GM04503 (cell line): ENCODE measurements at regions not wholly inside any gene's neighbourhood (a gene's known extent, or its start where the extent isn't known, plus 50 kb on each side); places are given as distances from the start of the nearest gene placed in this dataset.

Source experiments
- DNase-seq: peaks from one replicate; pipeline ENCODE4 v3.0.0-alpha.2; 2012; ENCODE audit warnings: low read depth

DNA sequence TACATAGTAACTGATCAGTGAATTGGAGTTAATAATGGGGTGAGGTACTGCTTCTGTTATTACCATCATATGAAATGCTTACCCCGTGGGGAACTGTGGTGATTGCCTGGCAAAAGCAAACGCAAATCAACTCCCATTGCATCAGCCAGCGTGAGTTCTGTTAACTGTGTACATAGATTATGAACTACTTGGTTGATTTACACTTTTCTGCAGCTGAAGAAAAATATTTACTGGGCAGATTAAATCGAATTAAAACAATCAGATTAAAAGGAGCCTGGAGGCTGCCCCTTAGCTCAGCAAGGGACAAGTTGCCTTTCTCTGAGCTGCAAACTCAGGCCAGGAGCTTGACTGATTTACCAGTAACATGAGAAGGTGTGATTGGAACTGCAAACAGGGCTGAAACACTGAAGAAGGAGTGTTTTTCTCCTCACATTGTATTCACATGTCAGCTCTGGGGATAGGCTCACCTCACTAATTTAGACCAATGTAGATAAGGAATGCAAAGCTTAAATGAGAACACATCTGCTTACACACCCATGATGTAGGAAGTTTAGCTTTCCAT is 220.1 kb downstream of the OSR1 start:
- no peak for DNase-seq

DNA sequence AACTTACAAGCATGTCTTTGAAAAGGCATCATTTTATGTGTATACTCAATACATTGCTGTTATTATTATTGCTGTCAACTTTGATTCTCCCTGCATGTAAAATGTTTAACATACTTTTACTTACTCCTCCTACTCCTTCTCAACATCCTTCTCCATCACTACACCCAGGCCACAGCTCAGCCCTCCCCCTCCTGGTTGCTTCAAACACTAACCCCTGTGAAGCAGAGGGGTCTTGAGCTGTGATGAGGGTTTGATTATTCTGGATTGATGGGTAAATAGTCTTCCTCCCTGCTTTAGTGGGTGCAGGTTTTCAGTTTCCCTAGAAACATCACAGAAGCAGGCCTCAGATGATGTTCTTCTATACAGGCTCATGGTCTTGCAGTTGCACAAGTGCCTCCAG is 221.0 kb downstream of the OSR1 start:
- DNase-seq = no peak

DNA sequence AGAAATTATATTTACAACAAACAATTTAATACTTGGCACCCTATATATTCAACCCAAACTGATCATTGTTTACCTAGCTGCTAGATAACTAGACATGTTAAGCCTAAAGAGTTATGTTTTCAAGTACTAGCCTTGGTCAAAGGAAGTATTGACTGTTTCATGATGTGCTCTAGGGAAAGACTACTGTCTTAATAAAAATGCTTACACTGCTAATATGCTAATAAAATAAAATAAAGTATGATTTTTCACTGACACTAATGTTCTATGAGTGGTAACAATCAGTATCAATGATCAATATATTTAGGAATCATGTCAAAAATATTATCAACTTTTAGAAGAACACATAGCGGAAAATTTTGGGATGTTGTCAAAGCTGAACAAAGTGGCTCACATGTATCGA is 225.5 kb downstream of the OSR1 start:
- DNase-seq = no peak

DNA sequence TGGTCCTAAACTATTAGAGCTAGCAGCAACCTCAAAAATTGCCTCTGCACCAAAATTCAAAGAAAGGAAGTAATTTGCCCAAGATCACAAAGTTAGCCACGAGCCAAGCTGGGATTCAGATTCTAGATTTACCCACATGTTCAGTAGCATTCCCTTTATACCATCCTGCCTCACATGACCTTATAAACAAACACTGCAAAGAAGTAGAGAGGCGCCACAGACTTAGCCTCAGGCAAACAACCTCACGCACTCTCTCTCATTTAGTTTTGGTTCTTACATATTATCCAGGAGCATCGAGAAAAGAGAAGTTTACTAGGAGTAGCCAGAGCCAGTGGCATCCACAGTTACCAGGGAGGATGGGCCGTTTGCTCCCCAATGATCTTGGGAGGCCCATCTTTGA is 226.6 kb downstream of the OSR1 start:
- no peak for DNase-seq

DNA sequence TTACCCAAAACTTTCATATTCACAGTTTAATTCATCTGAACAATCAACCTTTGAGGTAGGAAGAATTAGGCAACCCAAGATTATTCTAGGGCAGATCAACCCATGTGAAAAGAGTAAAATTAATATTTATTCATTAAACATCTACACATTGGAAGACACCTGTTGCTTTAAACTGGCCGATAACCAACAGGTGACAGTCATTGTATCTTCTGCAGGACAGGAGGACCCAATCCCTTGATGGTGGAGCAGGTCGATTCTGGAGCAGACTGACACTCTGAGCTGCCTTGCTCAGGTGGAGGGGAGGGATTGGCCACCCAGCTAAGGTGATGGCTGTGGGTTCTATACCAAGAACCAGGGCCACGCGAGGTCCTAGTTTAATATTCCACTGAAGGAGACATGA is 230.3 kb downstream of the OSR1 start:
- no peak for DNase-seq

DNA sequence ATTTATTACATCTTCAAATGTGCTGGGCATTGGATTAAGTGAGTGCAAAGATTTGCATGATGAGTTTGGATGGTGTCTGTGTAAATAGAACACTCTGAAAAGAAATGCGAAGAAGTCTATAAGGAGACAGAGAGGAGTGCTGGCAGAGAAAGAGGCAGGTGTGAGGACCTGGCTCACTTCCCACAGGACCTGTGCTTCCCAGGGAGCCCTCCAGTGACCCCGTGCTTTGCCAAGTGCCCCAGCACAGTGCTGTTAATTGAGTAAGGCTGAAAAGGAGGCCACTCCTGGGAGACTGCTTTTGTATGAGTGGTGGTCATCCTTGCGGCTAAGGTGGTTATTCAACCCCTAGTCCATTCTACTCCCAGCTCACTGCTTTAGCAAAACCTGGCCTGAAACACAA is 230.8 kb downstream of the OSR1 start:
- DNase-seq = no peak

DNA sequence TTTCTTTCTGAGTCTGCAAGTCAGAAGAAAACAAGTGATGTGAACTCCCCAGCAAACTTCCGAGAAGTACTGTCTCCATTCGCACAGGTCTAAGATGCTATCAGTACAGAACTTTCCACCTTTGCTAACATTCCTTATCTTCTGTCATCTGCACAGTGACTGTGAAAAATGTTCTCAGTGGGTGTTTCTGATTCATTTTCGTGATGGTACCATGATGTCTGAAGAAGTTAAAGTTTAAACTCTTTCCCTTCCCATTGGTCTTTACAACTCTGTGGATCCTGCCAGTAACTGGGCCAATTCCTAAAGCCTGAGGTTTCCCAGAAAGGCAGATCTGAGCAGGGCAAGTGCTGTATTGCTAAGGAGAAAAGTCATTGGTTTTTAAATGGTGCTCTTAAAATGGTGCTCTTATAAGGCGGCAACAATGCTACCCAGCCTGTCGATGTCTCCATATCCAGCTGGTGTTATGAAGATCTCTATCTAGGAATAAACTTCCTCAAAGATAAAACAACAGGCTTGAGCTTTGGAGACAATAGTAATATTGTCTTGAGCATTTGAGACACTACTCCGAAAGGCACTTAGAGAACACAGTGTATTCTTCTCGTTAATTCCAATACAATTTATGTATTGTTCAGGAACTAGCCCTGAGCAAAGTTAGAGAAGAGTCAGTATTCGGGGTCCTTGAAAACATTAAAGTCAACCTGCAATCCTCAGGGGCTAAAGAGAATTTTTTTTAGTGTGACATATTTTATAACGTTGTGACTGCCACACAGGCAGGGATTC is 232.3 kb downstream of the OSR1 start:
- no peak for DNase-seq

DNA sequence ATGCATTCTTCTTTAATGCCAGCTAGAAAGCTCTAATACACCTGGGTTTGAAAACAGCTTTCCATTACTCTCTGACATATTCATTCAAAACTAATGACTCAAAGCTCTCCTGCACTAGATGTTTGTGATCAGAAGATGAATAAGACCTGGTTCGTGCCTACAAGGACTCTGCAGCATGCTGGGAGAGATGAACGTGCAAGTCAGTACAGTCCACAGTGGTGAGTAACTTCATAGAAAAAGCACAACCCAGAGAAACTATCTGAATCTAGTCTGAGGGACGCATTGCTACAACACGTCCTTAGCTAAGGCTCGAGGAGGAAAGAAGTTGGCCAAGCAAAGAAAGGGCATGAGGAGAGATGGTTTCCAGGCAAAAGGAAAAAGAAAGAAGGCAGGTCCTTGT is 234.3 kb downstream of the OSR1 start:
- peak; percentile 81 for DNase-seq

DNA sequence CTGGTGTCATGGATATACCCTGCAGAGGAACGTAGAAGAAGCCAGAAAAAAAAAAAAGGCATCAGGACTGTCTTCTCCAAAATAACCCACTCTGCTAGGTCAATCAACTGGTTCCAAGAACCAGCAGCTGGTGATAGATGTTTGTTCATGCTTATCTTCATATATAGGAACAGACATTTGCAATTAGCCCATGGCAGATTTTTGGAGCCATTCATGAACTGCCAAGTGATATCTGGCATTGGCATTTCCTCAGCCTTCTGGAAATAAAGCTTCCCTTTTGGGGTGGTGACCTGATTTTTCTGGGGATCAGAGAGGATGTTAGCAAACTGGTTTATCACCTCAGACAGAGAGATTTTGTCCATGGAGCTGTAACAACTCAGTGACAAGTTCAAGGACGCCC is 234.9 kb downstream of the OSR1 start:
- DNase-seq = no peak

DNA sequence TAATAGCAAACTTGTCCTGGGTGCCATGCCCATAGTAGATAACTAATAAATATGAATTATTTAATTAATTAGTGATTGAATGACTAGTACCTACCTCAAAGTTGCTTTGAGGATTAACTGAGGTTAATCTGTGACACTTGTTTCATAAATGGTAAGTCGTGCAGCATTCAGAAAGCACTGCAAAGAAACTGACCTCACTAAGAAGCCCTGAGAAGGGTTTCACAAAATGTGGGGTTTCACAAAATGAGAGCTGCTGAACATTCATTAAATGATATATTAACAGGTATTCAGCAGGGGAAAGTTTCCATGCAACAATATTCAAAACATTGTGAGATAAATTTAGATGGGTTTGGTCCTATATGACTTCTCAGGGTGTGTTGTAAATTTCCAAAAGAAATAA is 236.2 kb downstream of the OSR1 start:
- no peak for DNase-seq

DNA sequence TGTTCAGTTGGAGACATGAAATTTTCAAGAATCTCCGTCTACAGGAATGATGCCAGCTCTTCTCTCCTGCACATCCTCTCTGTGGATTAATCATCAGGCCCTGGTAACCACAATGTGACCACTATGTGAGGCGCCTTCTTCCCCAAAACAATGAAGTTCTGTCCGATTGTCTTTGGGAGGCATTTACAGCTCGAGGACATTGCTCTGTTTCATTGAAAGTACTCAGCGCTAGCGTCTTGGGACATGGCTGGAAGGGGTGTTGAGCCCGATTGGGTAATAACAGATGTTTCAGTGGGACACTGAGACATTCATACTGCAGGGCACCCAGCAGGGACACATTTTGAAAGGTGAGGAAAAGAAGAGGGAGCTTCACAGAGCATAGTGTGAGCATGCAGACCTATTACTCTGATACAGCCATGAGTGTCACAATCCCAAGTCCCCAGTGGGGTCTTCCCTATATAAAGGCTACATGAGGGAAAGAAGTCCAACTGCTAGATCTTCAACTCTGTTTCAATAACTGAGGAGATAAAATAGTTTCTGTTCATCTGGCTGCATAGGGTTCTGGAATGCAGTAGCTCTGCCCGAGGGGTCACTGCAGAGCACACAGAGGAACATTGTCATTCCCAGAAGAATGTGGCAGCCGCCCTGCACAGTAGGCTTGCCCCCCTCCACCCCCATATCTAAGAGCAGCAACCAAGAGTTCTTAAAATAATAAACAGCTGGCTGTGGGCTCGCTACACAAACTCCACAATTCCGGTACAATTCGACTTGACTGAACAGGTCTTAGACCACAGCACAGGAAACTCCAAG is 237.3 kb downstream of the OSR1 start:
- DNase-seq = peak; percentile 86

DNA sequence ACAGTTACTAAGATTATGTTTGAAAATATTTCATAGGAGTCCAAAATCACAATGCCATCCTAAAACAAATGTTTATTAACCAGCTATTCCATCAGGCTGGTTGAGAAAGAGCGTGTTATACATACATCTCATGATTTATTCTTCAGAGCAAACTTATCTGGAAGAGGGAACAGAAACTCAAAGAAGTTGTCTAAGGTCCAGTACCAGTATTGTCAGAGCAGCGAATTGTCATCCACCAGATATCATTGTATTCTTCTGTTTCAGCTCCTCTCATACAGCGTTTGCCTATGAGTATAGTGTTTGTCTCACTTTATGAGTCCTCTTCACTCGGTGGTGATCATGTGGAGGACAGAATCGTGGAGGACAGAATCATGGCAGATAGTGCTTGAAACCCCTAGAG is 238.2 kb downstream of the OSR1 start:
- DNase-seq = no peak

DNA sequence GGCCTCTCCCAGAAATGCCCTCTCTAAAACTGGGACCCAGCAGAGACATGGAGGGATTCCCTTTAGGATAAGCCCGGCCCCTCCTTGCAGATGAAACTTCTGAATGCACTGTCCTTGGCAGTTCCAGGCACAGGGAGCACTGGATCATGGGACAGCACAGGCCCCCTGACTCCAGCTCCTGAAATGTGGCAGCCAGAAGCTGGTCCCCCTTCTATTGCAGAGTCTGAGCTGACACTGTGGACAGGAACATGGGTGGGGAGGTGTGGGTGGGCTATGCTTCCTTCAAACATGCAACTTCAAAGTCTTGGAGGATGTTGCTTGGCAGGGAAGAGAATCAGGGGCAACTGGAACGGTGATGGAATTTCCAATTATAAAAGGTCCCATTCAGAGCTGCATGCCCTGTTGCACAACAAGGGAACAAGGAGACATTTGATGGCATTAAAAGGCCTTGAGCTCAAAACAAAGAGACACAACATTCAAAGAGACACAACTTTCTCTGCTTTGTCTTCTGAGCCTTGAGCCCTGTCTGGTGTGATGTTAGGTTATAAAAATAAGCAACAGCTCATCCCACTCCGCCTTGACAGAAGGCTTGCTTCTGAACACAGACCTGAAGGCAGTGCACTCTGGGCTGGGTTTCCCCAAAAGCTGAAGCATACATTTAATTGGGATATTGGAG is 239.0 kb downstream of the OSR1 start:
- DNase-seq = no peak

DNA sequence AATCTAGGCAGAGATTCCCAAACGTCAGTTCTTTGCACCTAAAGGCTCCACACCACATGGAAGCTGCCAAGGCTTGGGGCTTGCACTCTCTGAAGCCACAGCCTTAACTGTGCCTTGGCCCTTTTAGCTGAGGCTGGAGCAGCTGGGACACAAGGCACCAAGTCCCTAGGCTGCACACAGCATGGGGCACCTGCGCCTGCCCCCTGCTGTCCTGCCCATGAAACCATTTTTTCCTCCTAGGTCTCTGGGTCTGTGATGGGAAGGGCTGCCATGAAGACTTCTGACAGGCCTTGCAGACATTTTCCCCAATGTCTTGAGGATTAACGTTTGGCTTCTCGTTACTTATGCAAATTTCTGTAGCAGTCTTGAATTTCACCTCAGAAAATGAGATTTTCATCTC is 241.5 kb downstream of the OSR1 start:
- DNase-seq = no peak

DNA sequence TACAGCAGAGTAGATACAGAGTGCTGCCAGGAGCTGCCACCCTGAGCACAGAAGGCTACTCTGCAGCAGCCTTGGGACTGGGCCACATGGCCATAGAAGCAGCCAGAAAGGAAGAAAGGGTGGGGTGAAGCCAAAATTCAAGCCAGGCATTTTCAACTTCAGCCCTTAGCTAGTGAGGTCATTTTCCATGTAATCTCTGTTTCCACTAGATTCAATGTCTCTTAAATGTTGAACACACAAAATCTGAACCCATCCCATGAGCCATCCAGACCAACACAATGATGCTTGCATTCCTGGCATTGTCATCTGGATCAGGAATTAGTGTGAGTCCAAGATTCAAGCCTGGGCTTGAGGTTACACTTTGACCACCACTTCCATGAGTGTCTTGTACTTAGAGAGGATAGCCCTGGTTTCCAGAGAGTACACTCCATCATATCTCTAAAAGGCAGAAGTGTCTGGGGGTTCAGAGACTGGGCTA is 243.6 kb downstream of the OSR1 start:
- peak; percentile 25 for DNase-seq

DNA sequence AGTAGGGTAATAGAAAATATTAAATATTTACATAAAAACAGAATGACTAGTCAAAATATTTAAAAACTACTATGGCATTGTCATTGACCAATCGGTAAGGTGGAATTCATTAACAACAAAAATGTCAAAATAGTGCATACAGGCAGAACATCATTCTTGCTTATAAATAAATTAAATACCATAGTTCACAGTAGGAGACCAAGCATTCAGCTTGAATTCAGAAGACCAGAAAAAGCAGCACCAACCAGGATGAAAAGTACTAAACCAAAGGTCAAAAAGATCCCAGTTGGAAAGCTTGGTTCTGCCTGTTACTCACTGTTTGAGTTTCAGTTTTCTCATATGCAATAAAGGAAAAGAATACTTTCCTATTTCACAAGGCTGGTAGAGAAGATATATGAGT is 244.3 kb downstream of the OSR1 start:
- DNase-seq = no peak

DNA sequence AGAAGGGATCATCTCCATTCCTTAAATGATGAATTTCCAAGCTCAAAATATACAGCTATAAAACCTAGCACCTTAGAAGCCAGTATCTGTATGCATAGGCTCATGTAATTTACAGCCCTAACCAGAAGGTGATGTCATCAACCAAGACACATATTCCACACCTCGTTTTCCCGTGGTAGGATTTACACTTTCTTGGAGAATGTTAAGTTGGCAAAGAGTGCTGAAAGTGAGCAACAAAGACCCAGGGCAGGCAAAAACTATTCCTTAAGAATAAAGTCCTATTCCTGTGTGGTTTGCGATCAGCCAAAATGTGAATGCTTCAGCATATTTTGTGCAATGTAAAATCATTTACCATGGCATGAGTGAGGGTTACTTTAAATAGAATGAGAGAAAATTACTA is 247.1 kb downstream of the OSR1 start:
- DNase-seq = no peak

DNA sequence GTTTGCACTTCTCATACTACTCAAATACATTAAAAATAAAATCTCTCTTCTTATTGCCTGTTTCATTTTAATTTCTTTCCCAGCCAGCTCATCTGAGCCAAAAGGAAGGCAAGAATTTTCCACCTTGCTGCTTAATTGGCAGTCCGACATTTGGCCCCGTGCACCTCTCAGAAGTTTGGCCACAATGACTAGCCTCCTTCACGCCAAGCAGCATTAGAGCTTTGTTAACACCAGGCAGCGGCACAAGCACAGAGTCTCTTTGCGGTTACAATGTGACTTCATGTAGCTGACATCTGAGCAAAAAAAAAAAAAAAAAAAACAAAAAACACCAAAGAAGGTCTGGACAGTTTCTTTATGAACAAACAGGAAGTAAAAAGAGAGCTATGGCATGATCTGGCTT is 248.9 kb downstream of the OSR1 start:
- DNase-seq = no peak

DNA sequence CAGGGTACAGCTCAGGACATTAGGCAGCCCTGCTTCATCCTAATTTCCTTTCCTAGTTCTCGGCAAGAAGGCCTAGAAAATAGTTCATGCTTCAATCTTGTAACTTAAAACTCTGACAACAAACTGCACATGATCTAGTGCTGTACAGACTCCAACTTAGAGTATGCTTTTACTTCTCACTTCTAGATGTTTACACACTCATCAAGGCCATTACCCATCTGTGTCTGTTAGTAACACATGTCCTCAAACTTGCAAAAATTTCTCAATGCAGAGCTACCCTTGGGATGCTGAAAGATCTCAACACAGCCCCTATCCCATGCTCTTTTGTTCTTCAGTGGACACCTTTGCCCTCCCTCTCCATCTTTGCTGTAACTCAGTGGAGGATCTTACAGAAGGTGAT is 252.0 kb downstream of the OSR1 start:
- no peak for DNase-seq

DNA sequence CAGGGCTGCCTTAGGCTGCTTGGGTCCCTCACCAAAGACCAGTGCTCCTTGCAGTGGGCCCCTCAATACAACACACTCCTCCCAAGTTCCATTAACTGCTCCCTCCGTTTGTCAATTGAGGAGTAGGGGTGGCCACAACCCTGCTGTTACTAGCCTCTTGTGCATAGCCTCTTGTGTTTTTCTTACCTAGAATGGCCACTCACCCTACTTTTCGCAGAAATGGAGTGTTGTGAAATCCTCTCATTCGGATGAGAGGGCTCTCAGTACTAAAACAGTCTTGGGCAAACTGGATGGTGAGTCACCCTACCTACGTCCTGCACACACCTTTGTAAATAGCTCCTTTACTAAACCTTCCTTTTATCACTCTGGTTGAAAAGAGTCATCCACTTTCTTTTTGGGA is 253.9 kb downstream of the OSR1 start:
- no peak for DNase-seq

DNA sequence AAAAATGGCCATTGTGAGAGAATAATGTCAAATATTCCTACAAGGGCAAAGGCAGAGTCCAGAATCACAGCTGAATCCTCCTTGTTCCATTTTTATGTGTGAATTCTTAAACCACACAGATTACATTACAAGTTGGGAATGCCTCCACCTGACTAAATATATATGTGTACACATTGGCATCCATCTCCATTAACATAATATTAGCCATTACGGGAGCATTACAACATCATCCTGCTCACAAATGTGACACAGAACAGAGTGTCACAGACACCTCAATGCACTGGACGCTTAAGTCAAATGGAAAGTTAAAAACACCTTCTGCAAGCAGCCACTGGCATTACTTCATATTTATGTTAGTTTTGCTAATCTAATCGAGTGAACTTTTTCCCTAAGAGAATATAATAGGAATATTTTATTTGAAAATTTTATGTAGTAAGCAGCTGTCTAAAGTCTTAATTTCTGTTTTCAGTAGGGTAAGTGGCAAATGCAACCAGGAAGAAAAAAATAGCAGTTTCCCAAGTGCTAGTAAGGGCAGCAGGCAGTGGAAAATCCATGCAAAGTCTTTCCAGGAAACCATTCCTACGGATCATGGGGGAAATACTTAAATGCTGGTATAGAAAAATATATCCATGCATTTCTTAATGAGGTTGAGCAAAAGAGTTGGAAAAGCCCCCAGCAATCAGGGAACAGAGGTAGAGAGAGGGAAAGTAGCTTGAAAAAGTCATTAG is 255.6 kb downstream of the OSR1 start:
- DNase-seq = no peak

DNA sequence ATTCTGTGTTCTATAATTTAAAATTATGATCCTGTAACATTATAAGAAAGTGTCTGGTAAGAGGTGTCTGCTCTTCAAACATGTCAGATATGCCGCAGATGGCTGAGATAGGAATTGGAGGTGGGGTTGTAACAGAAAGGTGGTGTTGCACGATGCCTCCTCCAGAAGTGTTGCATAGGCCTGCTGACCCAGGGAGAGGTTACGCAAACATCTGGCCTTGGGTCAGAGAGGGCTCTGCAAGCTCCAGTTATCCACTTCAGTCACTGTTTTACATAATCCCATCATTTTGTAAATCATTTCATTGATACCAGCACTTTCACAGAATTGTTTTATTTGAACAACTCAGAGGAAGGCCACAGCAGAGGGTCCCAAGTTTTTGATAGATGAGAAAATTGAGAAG is 256.5 kb downstream of the OSR1 start:
- DNase-seq = no peak
